Fibroblast of lung (primary cell): ENCODE measurements at regions not wholly inside any gene's neighbourhood (a gene's known extent, or its start where the extent isn't known, plus 50 kb on each side); places are given as distances from the start of the nearest gene placed in this dataset.

Experiments used
- DNase-seq, 2 donors: peaks; one replicate each; pipeline versions ENCODE4 v3.0.0 to v3.0.0-alpha.2; 2010; ENCODE audit warnings: low read depth in 2 of 2
- H2AFZ ChIP-seq: 2 replicates; pipeline ENCODE4 v1.5.1; 2012; ENCODE audit warnings: low read length, control low read depth, inconsistent platforms
- H3K27ac ChIP-seq: 2 replicates; pipeline ENCODE4 v1.5.1; 2011; ENCODE audit warnings: low read length, control low read depth; ENCODE audit not compliant: insufficient read depth
- H3K27me3 ChIP-seq: 2 replicates; pipeline ENCODE4 v1.5.1; 2011; ENCODE audit warnings: mild to moderate bottlenecking, low read length; ENCODE audit not compliant: control insufficient read depth, insufficient read depth
- H3K36me3 ChIP-seq: 2 replicates; pipeline ENCODE4 v1.5.1; 2011; ENCODE audit warnings: low read length; ENCODE audit not compliant: control insufficient read depth, insufficient read depth
- H3K4me1 ChIP-seq: 2 replicates; pipeline ENCODE4 v1.5.1; 2011; ENCODE audit warnings: low read length; ENCODE audit not compliant: control insufficient read depth, insufficient read depth; ENCODE audit errors: extremely low read depth
- H3K4me2 ChIP-seq: 2 replicates; pipeline ENCODE4 v1.5.1; 2011; ENCODE audit warnings: low read length, control low read depth; ENCODE audit not compliant: insufficient read depth; ENCODE audit errors: extremely low read depth
- H3K4me3 ChIP-seq, 4 experiments: fragments of 200-600 bp in 1 of 4; sonication (generic) in 1 of 4; replicated peaks in 1 of 4; 2 replicates each; pipeline ENCODE4 v1.5.1; 2011 to 2016; ENCODE audit warnings: low read length in 4 of 4, low read depth in 3 of 4, mild to moderate bottlenecking in 3 of 4, control low read depth in 2 of 4, inconsistent platforms in 1 of 4, mixed read lengths in 1 of 4; ENCODE audit not compliant: insufficient read depth in 1 of 4; ENCODE audit errors: control extremely low read depth in 1 of 4
- H3K79me2 ChIP-seq: 2 replicates; pipeline ENCODE4 v1.5.1; 2012; ENCODE audit warnings: mild to moderate bottlenecking, low read length, inconsistent platforms; ENCODE audit not compliant: control insufficient read depth, insufficient read depth
- H3K9ac ChIP-seq: 2 replicates; pipeline ENCODE4 v1.5.1; 2011; ENCODE audit warnings: mild to moderate bottlenecking, low read length, control low read depth; ENCODE audit not compliant: insufficient read depth
- H3K9me3 ChIP-seq: 2 replicates; pipeline ENCODE4 v1.5.1; 2012; ENCODE audit warnings: low read depth, low read length; ENCODE audit not compliant: control insufficient read depth, insufficient read depth
- H4K20me1 ChIP-seq: 2 replicates; pipeline ENCODE4 v1.5.1; 2011; ENCODE audit warnings: low read length; ENCODE audit not compliant: control insufficient read depth, insufficient read depth; ENCODE audit errors: extremely low read depth
- CTCF ChIP-seq, 2 donors: IDR thresholded peaks in 1 of 2; conservative IDR thresholded peaks in 1 of 2; 1 replicate in 1 of 2; 2 replicates in 1 of 2; pipeline ENCODE4 v1.5.1; 2011 to 2012; ENCODE audit warnings: low read length in 2 of 2, control low read depth in 1 of 2, inconsistent platforms in 1 of 2, low read depth in 1 of 2, mild to moderate bottlenecking in 1 of 2
- EZH2 ChIP-seq: IDR thresholded peaks from 2 replicates; pipeline ENCODE4 v1.5.1; 2012; ENCODE audit warnings: low read length, control low read depth, mild to moderate bottlenecking; ENCODE audit errors: missing control alignments

GRCh38 chr15:85276921-85277320 is 103.5 kb upstream of the AKAP13 start:
- Histone ChIP-seq H4K20me1 (no peaks in the 10 kb centered on the region), H3K9ac (no peak overlapping the region), H3K79me2 (no peaks in the 10 kb centered on the region), H3K27me3 (no peaks in the 10 kb centered on the region), H3K4me1 (no peaks in the 10 kb centered on the region), H3K4me3 (no peak overlapping the region), H3K4me2 (no peak overlapping the region), H3K27ac (no peak overlapping the region), H3K9me3 (no peaks in the 10 kb centered on the region), H2AFZ (no peak overlapping the region), H3K36me3 (no peaks in the 10 kb centered on the region)
- DNase-seq: no peak
- no peak for TF ChIP-seq CTCF (conservative IDR thresholded peaks at IDR 0.05 in 1 of 2, IDR thresholded peaks at IDR 0.05 in 1 of 2; ENCODE audit: low read depth in 1 of 2, low read length in 2 of 2)
- no peak for TF ChIP-seq EZH2

GRCh38 chr15:85277847-85278370 is 102.5 kb upstream of the AKAP13 start:
- no peaks in the 10 kb centered on the region for H3K9me3 ChIP-seq
- no peak for DNase-seq
- H3K4me2 ChIP-seq: no peak overlapping the region
- no peak for TF ChIP-seq CTCF (conservative IDR thresholded peaks at IDR 0.05 in 1 of 2, IDR thresholded peaks at IDR 0.05 in 1 of 2; ENCODE audit: low read depth in 1 of 2, low read length in 2 of 2)
- no peak for TF ChIP-seq EZH2
- no peaks in the 10 kb centered on the region for H3K27me3 ChIP-seq
- H3K4me3 ChIP-seq: no peak overlapping the region
- no peaks in the 10 kb centered on the region for H3K36me3 ChIP-seq
- H3K27ac ChIP-seq: no peak overlapping the region
- H2AFZ ChIP-seq: no peak overlapping the region
- H4K20me1 ChIP-seq: no peaks in the 10 kb centered on the region
- no peak overlapping the region for H3K9ac ChIP-seq
- H3K79me2 ChIP-seq: no peaks in the 10 kb centered on the region
- no peaks in the 10 kb centered on the region for H3K4me1 ChIP-seq

- no peaks in the 10 kb centered on the region for H4K20me1 ChIP-seq
- H3K27me3 ChIP-seq: no peaks in the 10 kb centered on the region
- H3K4me3 ChIP-seq: no peak overlapping the region
- H3K9me3 ChIP-seq: no peaks in the 10 kb centered on the region
- H2AFZ ChIP-seq: no peak overlapping the region
- H3K9ac ChIP-seq: no peak overlapping the region
- TF ChIP-seq CTCF (conservative IDR thresholded peaks at IDR 0.05 in 1 of 2, IDR thresholded peaks at IDR 0.05 in 1 of 2; ENCODE audit: low read depth in 1 of 2, low read length in 2 of 2) (no peak), EZH2 (no peak)
- no peak overlapping the region for H3K4me2 ChIP-seq
- no peaks in the 10 kb centered on the region for H3K36me3 ChIP-seq
- H3K27ac ChIP-seq: no peak overlapping the region
- H3K79me2 ChIP-seq: no peaks in the 10 kb centered on the region
- no peak for DNase-seq
- no peaks in the 10 kb centered on the region for H3K4me1 ChIP-seq
Measured at GRCh38 chr15:85280203-85280602, 100.2 kb upstream of the AKAP13 start.
